GM21825 (cell line): ENCODE measurements at regions not wholly inside any gene's neighbourhood (a gene's known extent, or its start where the extent isn't known, plus 50 kb on each side); places are given as distances from the start of the nearest gene placed in this dataset.

Experiments used
- ATAC-seq: cut with Tn5 transposase; IDR thresholded peaks from one replicate; pipeline ENCODE4 v1.9.1; 2021; ENCODE audit warnings: mild to moderate bottlenecking, moderate library complexity; ENCODE audit not compliant: unreplicated experiment

- ATAC-seq: no peak
Measured at GRCh38 chr5:30957591-30957990, 235.9 kb upstream of the CDH6 start.

- no peak for ATAC-seq
Measured at GRCh38 chr5:30956251-30956650, 237.2 kb upstream of the CDH6 start.

GRCh38 chr5:30937070-30937469, 256.4 kb upstream of the CDH6 start:
- ATAC-seq: no peak

GRCh38 chr5:30933599-30933998, 259.9 kb upstream of the CDH6 start:
- ATAC-seq: no peak

GRCh38 chr5:30932273-30933017, 261.0 kb upstream of the CDH6 start:
- no peak for ATAC-seq

- no peak for ATAC-seq
Measured at GRCh38 chr5:30930736-30931135, 262.8 kb upstream of the CDH6 start.

- ATAC-seq: no peak
Measured at GRCh38 chr5:30928956-30929355, 264.5 kb upstream of the CDH6 start.

- ATAC-seq: no peak
Measured at GRCh38 chr5:30926218-30926617, 267.3 kb upstream of the CDH6 start.

GRCh38 chr5:30921388-30921787, 272.1 kb upstream of the CDH6 start:
- no peak for ATAC-seq

GRCh38 chr5:30918171-30918570, 275.3 kb upstream of the CDH6 start:
- ATAC-seq: no peak

GRCh38 chr5:30908356-30908755, 285.1 kb upstream of the CDH6 start:
- ATAC-seq: no peak

- no peak for ATAC-seq
Measured at GRCh38 chr5:30900367-30900766, 293.1 kb upstream of the CDH6 start.

- no peak for ATAC-seq
Measured at GRCh38 chr5:30894811-30895210, 298.7 kb upstream of the CDH6 start.

- ATAC-seq: no peak
Measured at GRCh38 chr5:30891660-30892059, 301.8 kb upstream of the CDH6 start.

- ATAC-seq: no peak
Measured at GRCh38 chr5:30890377-30890776, 303.1 kb upstream of the CDH6 start.

GRCh38 chr5:30880514-30880913, 313.0 kb upstream of the CDH6 start:
- ATAC-seq: no peak

GRCh38 chr5:30879887-30880286, 313.6 kb upstream of the CDH6 start:
- no peak for ATAC-seq

GRCh38 chr5:30878746-30879145, 314.7 kb upstream of the CDH6 start:
- no peak for ATAC-seq

GRCh38 chr5:30878296-30878695, 315.2 kb upstream of the CDH6 start:
- ATAC-seq: no peak

GRCh38 chr5:30874241-30875034, 319.0 kb upstream of the CDH6 start:
- no peak for ATAC-seq

GRCh38 chr5:30871196-30871595, 322.3 kb upstream of the CDH6 start:
- ATAC-seq: no peak

- no peak for ATAC-seq
Measured at GRCh38 chr5:30867711-30868110, 325.8 kb upstream of the CDH6 start.
